COR-L47 (cell line): ENCODE measurements at regions not wholly inside any gene's neighbourhood (a gene's known extent, or its start where the extent isn't known, plus 50 kb on each side); places are given as distances from the start of the nearest gene placed in this dataset.

Experiments used
- DNase-seq: peaks from one replicate; lab custom pipeline; 2025; lab: John Stamatoyannopoulos, UW

- no peak for DNase-seq
Measured at GRCh38 chr5:125331987-125332598, 585.7 kb upstream of the ZNF608 start.

GRCh38 chr5:125333416-125333815 is 587.0 kb upstream of the ZNF608 start:
- DNase-seq = no peak

- no peak for DNase-seq
Measured at GRCh38 chr5:125336401-125336800, 590.0 kb upstream of the ZNF608 start.

GRCh38 chr5:125337294-125337693 is 590.9 kb upstream of the ZNF608 start:
- no peak for DNase-seq

GRCh38 chr5:125338440-125339174 is 592.2 kb upstream of the ZNF608 start:
- no peak for DNase-seq

GRCh38 chr5:125341436-125341835 is 595.0 kb upstream of the ZNF608 start:
- no peak for DNase-seq

- DNase-seq = no peak
Measured at GRCh38 chr5:125343015-125343414, 596.6 kb upstream of the ZNF608 start.

- DNase-seq = no peak
Measured at GRCh38 chr5:125346316-125346715, 599.9 kb upstream of the ZNF608 start.

- no peak for DNase-seq
Measured at GRCh38 chr5:125348221-125348692, 601.8 kb upstream of the ZNF608 start.

- DNase-seq = no peak
Measured at GRCh38 chr5:125348936-125349831, 602.7 kb upstream of the ZNF608 start.

GRCh38 chr5:125357660-125358059 is 611.2 kb upstream of the ZNF608 start:
- no peak for DNase-seq

GRCh38 chr5:125365747-125366146 is 619.3 kb upstream of the ZNF608 start:
- DNase-seq = no peak

- no peak for DNase-seq
Measured at GRCh38 chr5:125367702-125368101, 621.3 kb upstream of the ZNF608 start.

- DNase-seq = no peak
Measured at GRCh38 chr5:125370461-125371205, 624.2 kb upstream of the ZNF608 start.

- peak; percentile 40 for DNase-seq
Measured at GRCh38 chr5:125372694-125373631, 626.5 kb upstream of the ZNF608 start.

- DNase-seq = no peak
Measured at GRCh38 chr5:125375143-125375542, 628.7 kb upstream of the ZNF608 start.

GRCh38 chr5:125376059-125376641 is 629.7 kb upstream of the ZNF608 start:
- no peak for DNase-seq

GRCh38 chr5:125377141-125377540 is 630.7 kb upstream of the ZNF608 start:
- DNase-seq = no peak

GRCh38 chr5:125381290-125381689 is 634.9 kb upstream of the ZNF608 start:
- no peak for DNase-seq

GRCh38 chr5:125384071-125384470 is 637.6 kb upstream of the ZNF608 start:
- DNase-seq = no peak
